Hematopoietic multipotent progenitor cell treated with erythropoietin and hydrocortisone succinate and interleukin-3 and kit ligand, for 15 days (in vitro differentiated cells): ENCODE measurements at regions not wholly inside any gene's neighbourhood (a gene's known extent, or its start where the extent isn't known, plus 50 kb on each side); places are given as distances from the start of the nearest gene placed in this dataset.
A peak's percentile ranks its signal among the peaks of the same experiment; 100 is the strongest.

Source experiments
- DNase-seq: peaks from one replicate; pipeline ENCODE4 v3.0.0-alpha.2; 2015; ENCODE audit warnings: low spot score

DNA sequence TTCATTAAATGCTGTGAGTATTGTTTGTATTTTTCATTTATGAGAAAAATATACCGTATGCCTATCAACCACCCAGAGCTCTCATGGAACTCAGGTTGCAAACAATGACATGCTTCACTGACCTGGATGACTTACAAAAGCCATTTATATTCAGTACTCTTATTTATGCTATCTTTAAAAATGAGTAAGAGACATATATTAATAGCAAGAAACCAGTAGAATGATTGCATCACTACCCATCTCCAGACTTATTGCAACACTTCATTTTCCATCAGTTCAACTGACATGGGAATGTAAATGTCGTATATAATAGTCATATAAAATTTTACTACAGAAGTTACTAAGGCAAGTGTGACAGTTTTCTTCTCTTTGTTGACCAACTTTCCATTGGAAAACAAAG, 69.1 kb downstream of the OTP start:
- no peak for DNase-seq

DNA sequence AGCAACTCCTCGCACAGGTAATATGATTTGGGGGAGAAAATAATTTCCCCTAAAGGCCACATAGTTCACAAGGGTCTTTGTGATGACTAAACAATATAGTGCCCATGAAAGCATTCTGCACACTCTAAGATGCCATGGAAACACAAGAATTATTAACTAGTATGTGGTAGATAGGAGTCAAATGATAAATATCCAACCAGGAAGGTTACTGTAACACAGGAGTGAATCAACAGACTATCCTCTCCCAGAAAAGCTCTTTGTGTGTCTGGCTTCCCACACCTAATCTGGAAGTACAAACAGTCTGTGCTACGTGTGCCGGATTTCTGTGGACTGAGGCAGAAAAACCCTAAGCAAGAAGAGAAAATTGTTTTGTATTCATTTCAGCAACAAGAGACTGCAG, 70.0 kb downstream of the OTP start:
- DNase-seq: no peak

DNA sequence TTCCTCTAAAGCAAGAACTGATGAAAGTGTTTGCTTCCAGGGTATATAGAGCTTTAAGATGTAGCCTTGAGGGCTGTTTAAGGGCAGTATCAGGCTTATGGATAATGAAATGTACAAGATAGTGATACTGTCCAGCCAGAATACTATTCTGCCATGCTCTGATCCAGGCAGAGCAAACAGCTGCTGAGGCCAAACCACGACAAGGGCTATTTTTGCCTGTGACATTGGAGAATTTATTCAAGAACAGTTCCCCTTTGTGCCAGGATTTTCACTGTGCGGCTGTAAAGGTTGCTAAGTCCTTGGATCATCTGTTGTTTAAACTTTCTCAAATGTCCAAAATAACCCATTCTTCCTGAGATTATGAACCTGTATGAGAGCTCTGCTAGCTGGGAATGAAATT, 70.4 kb downstream of the OTP start:
- DNase-seq: no peak

DNA sequence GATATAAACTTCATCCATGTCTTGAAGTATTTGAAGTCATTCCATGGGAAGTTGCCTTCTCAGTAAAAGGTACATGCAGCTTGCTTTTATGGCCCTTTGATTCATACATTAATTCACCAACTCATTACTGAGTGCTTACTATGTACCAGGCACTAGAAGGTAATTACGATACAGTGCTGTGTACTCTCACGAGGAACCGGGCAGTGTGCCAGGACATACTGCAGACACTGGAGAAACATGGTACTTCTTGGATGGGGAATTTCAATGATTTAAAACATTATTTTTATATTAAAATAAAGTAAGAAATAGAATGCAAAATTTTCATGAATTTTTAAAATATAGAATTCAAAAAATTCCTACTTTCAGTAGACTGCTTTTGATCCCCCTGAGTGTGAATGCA, 71.4 kb upstream of the WDR41 start:
- DNase-seq: no peak

DNA sequence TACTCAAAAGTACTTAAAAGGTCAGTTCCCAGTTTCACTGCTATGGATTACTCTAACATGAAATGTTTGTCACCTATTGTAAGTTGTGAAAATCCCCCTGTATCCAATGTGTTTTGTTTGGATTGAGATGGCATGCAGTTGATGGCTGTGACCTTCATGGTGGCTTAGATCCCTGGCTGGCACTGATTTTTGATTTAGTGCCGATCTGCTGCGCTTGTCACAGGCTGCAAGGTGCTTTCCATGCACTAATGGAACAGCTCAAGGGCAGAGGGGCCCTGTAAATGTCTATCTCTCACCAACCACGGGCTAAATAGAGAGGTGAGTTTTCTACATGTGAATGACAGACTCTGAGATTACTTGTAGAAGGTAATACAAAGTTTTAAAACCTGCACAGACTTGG, 69.8 kb upstream of the WDR41 start:
- no peak for DNase-seq

DNA sequence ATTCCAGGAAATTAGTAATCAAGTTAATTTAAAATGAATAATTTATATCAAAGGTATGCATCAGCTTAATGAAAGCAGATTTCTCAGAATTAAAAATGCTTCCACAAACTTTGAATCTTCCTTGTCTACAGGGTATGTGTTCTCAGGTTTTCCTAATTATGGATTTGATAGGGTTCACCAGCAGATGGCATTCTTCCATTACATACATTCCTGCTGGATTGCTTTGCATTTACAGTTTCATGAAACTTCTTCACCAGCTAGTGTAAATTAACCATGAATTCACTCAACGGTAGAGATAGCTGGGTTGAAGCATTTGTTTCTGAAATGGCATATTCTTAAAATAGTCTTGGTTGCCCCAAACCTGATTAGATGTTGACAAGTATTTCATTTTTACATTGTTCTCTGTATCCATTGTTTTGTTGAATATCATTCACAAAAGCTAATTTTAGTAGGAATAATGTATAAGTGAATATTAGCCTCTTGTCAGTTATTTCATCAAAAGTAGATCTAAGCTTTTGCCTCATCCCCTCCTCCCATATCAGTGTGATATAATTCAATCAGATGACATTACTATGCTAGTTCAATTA, 68.7 kb upstream of the WDR41 start:
- DNase-seq: peak; percentile 19

DNA sequence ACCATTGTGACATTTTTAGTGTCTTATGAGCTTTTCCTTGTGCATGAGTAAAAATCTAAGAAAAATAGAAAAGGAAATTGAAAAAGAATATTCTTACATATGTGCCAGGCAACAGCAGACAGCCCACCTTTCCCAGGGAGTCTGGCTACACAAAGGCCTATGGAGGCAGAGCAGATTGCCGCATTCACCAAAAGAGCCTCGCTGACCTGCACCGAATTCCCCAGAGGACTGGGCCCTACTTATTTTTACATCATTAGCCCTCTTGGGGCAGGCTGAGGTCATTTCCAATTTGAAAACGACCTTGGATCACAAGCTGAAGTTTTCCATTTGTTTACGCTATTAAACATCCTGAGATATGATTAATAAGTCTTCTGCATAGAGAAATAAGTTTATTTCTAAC, 66.2 kb upstream of the WDR41 start:
- no peak for DNase-seq

DNA sequence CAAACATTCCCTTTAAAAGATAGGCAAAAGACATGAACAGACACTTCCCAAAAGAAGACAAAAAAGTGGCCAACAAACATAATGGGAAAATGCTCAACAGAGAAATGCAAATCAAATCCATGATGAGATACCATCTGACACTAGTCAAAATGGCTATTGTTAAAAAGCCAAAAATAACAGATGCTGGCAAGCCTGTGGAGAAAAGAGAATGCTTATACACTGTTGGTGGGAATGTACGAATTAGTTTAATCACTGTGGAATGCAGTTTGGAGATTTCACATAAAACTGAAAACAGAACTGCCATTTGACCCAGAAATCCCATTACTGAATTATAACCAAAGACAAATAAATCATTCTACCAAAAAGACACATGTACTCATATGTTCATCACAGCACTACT, 58.3 kb upstream of the WDR41 start:
- DNase-seq: no peak

DNA sequence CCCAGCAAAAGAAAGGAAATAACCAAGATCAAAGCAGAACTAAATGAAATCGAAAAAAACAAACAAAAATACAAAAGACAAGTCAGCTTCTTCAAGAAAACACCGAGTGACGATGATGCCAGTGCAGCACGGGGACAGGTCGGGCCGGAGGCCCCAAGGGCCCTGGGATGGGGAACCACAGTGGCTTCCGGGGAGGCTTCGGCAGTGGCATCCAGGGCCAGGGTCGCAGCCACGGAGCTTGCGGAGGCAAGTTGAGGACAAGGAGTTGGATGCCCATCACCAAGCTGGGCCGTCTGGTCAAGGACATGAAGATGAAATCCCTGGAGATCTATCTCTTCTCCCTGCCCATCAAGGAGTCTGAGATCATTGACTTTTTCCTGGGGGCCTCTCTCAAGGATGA, 53.2 kb upstream of the WDR41 start:
- no peak for DNase-seq
